Stomach (tissue), 8 donors: ENCODE measurements at regions not wholly inside any gene's neighbourhood (a gene's known extent, or its start where the extent isn't known, plus 50 kb on each side); places are given as distances from the start of the nearest gene placed in this dataset.

Experiments
- DNase-seq, 2 donors: peaks; one replicate each; pipeline versions ENCODE4 v3.0.0 to v3.0.0-alpha.2; 2013 to 2019
- H3K27ac ChIP-seq, 5 donors: fragments of 200-600 bp in 4 of 5; sonication (generic) in 4 of 5; one replicate each; pipeline ENCODE4 v1.5.1; 2013 to 2019; ENCODE audit warnings: mild to moderate bottlenecking in 1 of 5, moderate library complexity in 1 of 5
- H3K27me3 ChIP-seq, 3 donors: fragments of 200-600 bp; sonication (generic); one replicate each; pipeline ENCODE4 v1.5.1; 2017 to 2019; ENCODE audit warnings: mixed run types in 1 of 3
- H3K36me3 ChIP-seq, 4 donors: fragments of 200-600 bp; sonication (generic); 1 replicate in 3 of 4; 2 replicates in 1 of 4; pipeline ENCODE4 v1.5.1; 2016 to 2019
- H3K4me1 ChIP-seq, 4 donors: fragments of 200-600 bp; sonication (generic); one replicate each; pipeline ENCODE4 v1.5.1; 2016 to 2019
- H3K4me3 ChIP-seq, 4 donors: fragments of 200-600 bp; sonication (generic) in 3 of 4; one replicate each; pipeline ENCODE4 v1.5.1; 2016 to 2019; ENCODE audit warnings: mild to moderate bottlenecking in 1 of 4
- H3K9me3 ChIP-seq, 4 donors: fragments of 200-600 bp; sonication (generic); one replicate each; pipeline ENCODE4 v1.5.1; 2016 to 2019
- EP300 ChIP-seq: sonication (generic); formaldehyde crosslinking; IDR thresholded peaks from one replicate; pipeline ENCODE4 v1.6.1; 2017; ENCODE audit warnings: antibody characterized with exemption
- POLR2A ChIP-seq, 4 donors: fragments of 450-650 bp; IDR thresholded peaks; one replicate each; pipeline ENCODE4 v1.6.1; 2016; ENCODE audit warnings: antibody characterized with exemption in 4 of 4, control low read depth in 2 of 4, mild to moderate bottlenecking in 1 of 4, moderate library complexity in 1 of 4
- POLR2AphosphoS5 ChIP-seq, 3 donors: sonication (generic); formaldehyde crosslinking; IDR thresholded peaks; one replicate each; pipeline ENCODE4 v1.6.1; 2016; ENCODE audit warnings: antibody characterized with exemption in 3 of 3
- WGBS, 5 donors: extraction: QIAGEN DNeasy Blood & Tissue Kit in 3 of 5; methylation state at CpG; one replicate each; pipeline versions ENCODE4 v1.1.5 to v1.1.7; 2013 to 2018; 5-methylcytosine and 5-hydroxymethylcytosine counted together
- intact Hi-C: fragments of 100-400 bp; cut with DNase I; formaldehyde crosslinking; loops from one replicate; pipeline ENCODE4 v1.15.1; 2023; ENCODE audit warnings: low total_unique reads
- TF ChIP-seq, protein P1 (sequence below), 7 experiments: fragments of 450-650 bp in 4 of 7; fragments of 200-600 bp in 3 of 7; sonication (generic) in 3 of 7; IDR thresholded peaks; one replicate each; pipeline ENCODE4 v1.5.1; 2016 to 2019; ENCODE audit warnings: antibody characterized with exemption in 7 of 7, control low read depth in 2 of 7, mild to moderate bottlenecking in 1 of 7
- donor health status: healthy with polysubstance abuse.
- donor health status: Bipolar disorder and iron deficiency.
- donor health status: healthy.

DNA sequence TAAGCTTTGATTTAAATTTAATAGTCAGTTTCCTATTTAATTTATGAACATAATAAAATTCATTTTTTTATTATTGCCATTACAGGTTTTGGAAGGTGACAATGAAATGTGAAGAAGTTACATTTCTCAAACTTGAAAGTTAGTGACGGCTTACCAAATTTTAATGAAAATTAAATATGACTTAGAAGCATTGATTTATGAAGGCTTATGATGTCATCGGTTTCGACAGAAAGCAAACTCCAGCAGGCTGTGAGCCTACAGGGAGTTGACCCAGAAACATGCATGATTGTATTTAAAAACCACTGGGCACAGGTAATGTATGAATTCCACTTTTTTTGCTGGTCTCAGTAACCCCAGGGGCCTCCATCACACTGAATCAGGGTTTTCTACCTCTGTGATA is 157.1 kb downstream of the FHIP1A start:
- 87 to 96% (median 94%) methylated on average over 3 of the region's 3 CpGs for whole genome bisulfite sequencing, 5 donors
- Histone ChIP-seq H3K27ac (no peak overlapping the region), H3K9me3 (no peaks in the 10 kb centered on the region), H3K36me3 (no peaks in the 10 kb centered on the region), H3K4me1 (peaks cover 0 to 18% (median 11%) of the 10 kb centered on the region in 4 donors), H3K4me3 (no peak overlapping the region), H3K27me3 (no peaks in the 10 kb centered on the region)
- intact Hi-C loops: no loop called here
- DNase-seq: peak in 1 of 2 donors; percentile 15
- TF ChIP-seq, protein P1, sequence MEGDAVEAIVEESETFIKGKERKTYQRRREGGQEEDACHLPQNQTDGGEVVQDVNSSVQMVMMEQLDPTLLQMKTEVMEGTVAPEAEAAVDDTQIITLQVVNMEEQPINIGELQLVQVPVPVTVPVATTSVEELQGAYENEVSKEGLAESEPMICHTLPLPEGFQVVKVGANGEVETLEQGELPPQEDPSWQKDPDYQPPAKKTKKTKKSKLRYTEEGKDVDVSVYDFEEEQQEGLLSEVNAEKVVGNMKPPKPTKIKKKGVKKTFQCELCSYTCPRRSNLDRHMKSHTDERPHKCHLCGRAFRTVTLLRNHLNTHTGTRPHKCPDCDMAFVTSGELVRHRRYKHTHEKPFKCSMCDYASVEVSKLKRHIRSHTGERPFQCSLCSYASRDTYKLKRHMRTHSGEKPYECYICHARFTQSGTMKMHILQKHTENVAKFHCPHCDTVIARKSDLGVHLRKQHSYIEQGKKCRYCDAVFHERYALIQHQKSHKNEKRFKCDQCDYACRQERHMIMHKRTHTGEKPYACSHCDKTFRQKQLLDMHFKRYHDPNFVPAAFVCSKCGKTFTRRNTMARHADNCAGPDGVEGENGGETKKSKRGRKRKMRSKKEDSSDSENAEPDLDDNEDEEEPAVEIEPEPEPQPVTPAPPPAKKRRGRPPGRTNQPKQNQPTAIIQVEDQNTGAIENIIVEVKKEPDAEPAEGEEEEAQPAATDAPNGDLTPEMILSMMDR (IDR thresholded peaks at IDR 0.05): no peak
- TF ChIP-seq POLR2A (IDR thresholded peaks at IDR 0.05) (no peak), EP300 (no peak), POLR2AphosphoS5 (IDR thresholded peaks at IDR 0.05) (no peak)

- WGBS, 5 donors: 56 to 72% (median 68%) methylated on average over 4 of the region's 4 CpGs
- H3K4me1 ChIP-seq: peaks cover 0 to 13% (median 11%) of the 10 kb centered on the region in 4 donors
- H3K27ac ChIP-seq: no peak overlapping the region
- H3K36me3 ChIP-seq: no peaks in the 10 kb centered on the region
- no peak for DNase-seq
- H3K27me3 ChIP-seq: no peaks in the 10 kb centered on the region
- intact Hi-C loops: no loop called here
- no peak overlapping the region for H3K4me3 ChIP-seq
- TF ChIP-seq POLR2A (IDR thresholded peaks at IDR 0.05): no peak
- no peak for TF ChIP-seq POLR2AphosphoS5 (IDR thresholded peaks at IDR 0.05)
- no peak for TF ChIP-seq EP300
- TF ChIP-seq, protein P1 (IDR thresholded peaks at IDR 0.05): no peak
- no peaks in the 10 kb centered on the region for H3K9me3 ChIP-seq
Measured at GRCh38 chr4:151567056-151567455, 158.1 kb downstream of the FHIP1A start.

- Histone ChIP-seq H3K36me3 (no peaks in the 10 kb centered on the region), H3K27me3 (no peaks in the 10 kb centered on the region), H3K9me3 (no peaks in the 10 kb centered on the region), H3K27ac (no peak overlapping the region), H3K4me3 (no peak overlapping the region), H3K4me1 (peaks cover 0 to 6% (median under 1%) of the 10 kb centered on the region in 4 donors)
- WGBS, 5 donors: 83 to 92% (median 90%) methylated on average over 5 of the region's 5 CpGs
- peak in 1 of 2 donors; percentile 25 for DNase-seq
- intact Hi-C loops: no loop called here
- TF ChIP-seq, protein P1 (IDR thresholded peaks at IDR 0.05): no peak
- no peak for TF ChIP-seq POLR2AphosphoS5 (IDR thresholded peaks at IDR 0.05)
Measured at GRCh38 chr4:151568966-151569365, 160.0 kb downstream of the FHIP1A start.

GRCh38 chr4:151569650-151570049 is 160.7 kb downstream of the FHIP1A start:
- no peak for DNase-seq
- no peak overlapping the region for H3K4me3 ChIP-seq
- no peaks in the 10 kb centered on the region for H3K36me3 ChIP-seq
- H3K27me3 ChIP-seq: no peaks in the 10 kb centered on the region
- intact Hi-C loops: no loop called here
- H3K4me1 ChIP-seq: peaks cover 0 to 6% (median under 1%) of the 10 kb centered on the region in 4 donors
- no peaks in the 10 kb centered on the region for H3K9me3 ChIP-seq
- TF ChIP-seq, protein P1 (IDR thresholded peaks at IDR 0.05): no peak
- no peak for TF ChIP-seq POLR2AphosphoS5 (IDR thresholded peaks at IDR 0.05)
- no peak for TF ChIP-seq EP300
- TF ChIP-seq POLR2A (IDR thresholded peaks at IDR 0.05): no peak
- no peak overlapping the region for H3K27ac ChIP-seq
